GM18508 (cell line): ENCODE measurements at regions not wholly inside any gene's neighbourhood (a gene's known extent, or its start where the extent isn't known, plus 50 kb on each side); places are given as distances from the start of the nearest gene placed in this dataset.

ENCODE experiments used
- ATAC-seq: cut with Tn5 transposase; IDR thresholded peaks from one replicate; pipeline ENCODE4 v1.9.1; 2021; ENCODE audit warnings: moderate number of reproducible peaks; ENCODE audit not compliant: insufficient read depth, unreplicated experiment

- no peak for ATAC-seq
These were observed 64.9 kb upstream of the SHH start for GRCh38 chr7:155877167-155877566.

DNA sequence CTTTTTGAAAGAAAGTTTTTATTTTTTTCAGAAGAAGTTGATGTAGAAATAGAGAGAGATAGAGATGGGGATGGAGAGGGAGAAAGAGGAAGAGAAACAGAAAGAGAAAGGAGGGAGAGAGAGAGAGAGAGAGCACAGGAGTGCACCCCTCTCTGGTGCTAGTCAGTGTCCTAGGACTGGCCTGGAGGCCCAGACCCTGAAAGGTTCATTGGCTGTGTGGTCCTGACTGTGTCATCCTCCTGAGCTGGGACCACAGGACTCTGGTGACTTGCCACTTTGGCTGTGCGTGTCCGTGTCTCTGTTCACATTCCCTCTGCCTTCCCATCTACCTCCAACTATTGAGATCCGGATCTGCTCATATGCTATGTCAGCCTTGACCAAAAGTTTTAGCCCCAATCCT is 62.1 kb upstream of the SHH start:
- ATAC-seq, result no peak

DNA sequence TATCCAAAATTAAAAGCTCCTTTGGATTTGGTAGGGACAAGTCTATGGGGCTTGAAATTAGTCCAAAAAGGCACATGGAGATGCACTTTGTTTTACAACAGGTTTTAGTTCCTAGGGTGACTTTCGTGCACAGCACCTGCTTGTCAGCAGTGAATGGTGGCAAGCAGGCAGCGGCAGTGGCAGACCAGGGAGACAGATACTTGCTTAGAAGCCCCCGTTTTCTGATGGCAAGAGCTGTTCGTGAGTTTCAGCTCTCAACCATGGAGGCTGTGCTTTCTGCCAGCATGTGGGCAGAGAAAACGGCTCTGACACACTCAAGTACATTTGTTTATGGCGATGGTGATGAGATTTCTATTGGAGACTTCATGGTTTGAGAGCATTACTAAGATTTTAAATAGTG is 61.7 kb upstream of the SHH start:
- ATAC-seq, result no peak

GRCh38 chr7:155872678-155873369 is 60.6 kb upstream of the SHH start:
- ATAC-seq, result no peak

- ATAC-seq, result no peak
These were observed 58.9 kb upstream of the SHH start for GRCh38 chr7:155871211-155871610.

DNA sequence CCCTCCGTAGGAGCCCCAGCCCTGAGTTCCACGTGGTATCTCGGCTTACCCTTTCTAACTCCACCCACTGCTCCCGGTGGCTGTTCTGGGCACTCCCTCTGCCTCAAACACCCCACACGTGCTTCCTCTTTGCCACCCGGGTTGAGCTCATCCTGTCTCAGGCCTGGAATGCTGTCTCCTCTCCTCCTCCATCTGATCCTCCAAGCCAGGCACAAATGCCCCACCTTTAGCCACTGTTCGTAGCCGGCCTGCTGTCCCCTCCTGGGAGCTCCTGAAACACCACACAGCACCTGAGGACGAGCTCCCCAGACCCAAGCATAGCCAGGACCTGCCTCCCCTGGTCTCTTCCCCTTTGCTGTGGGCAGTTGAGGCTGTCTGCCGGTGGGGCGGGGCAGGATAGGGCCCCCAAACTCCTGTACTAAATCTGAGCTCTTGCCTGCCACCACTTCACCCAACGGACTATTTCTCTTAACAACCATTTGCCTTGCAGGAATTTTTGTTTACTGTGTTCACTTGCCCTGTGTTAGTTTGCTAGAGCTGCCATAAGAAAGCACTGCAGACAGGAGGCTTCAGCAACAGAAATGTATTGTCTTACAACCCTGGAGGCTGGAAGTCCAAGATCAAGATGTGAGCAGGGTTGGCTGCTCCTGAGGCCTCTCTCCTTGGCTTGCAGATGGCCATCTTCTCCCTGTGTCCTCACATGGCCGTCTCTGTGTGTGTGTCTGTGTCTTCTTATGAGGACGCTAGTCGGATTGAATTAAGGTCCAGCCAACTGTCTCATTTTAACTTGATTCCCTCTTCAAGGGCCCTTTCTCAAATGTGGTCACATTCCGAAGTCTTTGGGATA is 58.3 kb upstream of the SHH start:
- ATAC-seq, result no peak

- ATAC-seq, result no peak
These were observed 57.5 kb upstream of the SHH start for GRCh38 chr7:155869784-155870076.

DNA sequence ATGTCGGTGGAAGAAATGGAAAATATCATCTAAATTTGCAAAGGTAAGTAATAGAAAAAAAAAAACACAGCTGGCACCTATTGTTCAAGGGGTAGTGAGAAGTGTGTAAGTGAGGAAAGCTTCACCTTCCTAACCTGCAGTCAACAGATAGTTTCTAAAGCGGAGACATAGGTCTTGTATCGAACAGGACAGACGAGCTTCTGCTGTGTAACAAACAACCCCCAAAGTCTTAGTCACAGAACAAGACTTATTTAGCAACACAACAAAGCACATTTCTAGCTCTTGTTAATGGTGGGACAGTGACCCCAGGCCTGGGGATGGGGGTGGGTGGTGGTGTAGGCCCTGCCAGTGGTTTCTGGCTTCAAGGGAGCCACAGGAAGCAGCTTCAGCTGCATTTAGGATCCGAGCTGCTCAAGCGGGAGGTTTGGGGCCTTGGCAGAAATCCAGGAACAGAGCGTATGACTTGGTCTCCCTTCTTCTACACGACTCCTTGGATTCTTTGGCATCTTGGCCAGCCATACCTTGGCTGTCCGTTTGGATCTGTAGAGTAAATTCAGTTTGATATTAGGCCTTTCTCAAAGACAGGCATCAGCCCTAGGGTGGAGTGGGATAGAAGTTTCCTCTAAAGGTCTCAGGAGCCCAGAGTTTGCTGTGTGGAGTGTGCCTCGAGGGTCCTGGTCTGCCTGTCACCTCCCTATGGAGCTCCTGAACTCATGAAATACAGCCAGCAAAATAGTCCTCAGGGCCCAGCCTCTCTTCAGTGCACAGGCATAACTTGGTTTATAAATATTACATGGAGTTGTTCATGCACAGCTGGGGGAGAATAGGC is 56.9 kb upstream of the SHH start:
- no peak for ATAC-seq

DNA sequence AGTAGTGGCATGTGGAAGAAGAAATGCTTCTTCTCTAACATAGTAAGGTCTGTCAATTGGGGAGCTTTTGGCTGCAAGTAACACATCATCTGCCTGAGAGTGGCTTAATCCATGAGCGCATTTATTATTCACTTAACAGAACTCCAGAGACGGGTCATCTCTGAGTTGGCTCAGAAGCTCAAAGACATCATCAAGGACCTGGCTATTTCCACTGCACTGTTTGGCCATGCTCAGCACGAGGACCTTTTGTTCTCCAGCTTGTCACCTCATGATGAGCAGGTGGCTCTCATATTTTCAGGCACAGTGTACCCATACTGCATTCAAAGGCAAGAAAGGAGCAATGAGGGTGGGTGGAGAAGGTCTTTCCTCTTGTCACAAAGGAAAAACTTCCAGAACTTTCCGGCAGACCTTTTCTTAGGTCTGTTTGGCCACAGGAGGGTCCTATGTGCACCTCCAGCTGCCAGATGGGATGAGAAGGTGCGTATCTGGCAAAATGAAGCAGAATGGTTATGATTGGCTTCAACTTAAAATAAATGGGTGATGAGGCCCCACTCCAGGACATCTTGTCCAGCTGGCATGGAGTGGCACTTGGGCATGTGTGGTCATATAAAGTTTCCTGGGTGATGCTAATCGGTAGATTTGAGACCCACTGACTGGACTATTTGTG is 55.6 kb upstream of the SHH start:
- ATAC-seq, result no peak

- no peak for ATAC-seq
These were observed 55.0 kb upstream of the SHH start for GRCh38 chr7:155867280-155867679.

DNA sequence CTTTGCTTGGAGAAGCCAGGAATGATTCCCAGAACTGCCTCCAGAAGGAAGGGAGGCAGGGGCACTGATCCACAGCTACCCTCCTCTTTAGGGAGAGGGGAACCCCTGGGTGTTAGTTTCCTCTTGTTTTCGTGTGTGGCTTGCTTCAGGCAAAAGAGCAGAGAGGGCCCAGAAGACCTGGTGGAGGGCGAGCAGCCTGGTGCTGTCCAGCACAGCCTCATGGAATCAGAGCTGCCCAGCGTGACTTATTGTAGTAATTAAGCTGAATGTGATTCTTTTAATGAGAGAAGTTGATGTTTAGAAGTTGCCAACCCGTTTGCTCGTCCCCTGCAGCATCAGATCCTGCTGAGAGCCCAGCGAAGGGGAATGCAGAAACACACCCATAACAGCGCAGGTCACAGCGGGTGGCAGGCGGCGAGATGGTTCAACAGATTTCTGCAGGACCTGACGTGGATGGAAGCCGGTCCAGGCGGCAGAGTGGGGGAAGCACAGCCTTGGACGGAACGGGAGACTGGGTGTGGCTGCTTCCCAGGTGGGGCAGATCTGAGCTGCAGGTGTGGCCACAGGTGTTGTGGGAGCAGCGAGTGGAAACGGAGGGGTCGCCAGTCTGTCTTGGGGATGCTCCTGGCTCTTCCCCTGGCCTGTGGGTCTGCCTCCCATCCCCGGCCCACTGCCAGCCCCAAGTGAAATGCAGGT is 53.7 kb upstream of the SHH start:
- ATAC-seq, result no peak

GRCh38 chr7:155864991-155865690 is 52.9 kb upstream of the SHH start:
- ATAC-seq, result no peak

GRCh38 chr7:155864271-155864985 is 52.2 kb upstream of the SHH start:
- no peak for ATAC-seq

DNA sequence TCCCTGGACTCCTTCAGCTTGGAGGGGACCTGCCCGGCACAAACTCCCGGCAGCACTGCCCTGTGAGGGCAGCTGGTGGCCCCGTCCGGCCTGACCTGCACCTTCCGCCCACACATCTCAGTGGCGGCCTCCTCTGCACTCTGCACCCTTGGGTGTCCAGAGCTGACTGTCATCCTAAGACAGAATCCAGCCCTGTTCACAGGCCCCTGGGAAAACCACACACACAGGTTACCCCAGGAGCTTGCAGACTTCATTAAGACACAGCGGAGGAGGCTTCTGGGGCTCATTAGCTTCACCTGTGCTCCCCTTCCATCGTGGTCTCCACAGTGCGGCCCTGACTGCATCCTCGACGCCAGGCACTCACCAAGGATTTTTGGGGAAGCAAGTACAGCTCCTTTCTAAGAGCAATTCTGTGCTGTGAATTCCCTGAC is 51.5 kb upstream of the SHH start:
- ATAC-seq, result no peak

DNA sequence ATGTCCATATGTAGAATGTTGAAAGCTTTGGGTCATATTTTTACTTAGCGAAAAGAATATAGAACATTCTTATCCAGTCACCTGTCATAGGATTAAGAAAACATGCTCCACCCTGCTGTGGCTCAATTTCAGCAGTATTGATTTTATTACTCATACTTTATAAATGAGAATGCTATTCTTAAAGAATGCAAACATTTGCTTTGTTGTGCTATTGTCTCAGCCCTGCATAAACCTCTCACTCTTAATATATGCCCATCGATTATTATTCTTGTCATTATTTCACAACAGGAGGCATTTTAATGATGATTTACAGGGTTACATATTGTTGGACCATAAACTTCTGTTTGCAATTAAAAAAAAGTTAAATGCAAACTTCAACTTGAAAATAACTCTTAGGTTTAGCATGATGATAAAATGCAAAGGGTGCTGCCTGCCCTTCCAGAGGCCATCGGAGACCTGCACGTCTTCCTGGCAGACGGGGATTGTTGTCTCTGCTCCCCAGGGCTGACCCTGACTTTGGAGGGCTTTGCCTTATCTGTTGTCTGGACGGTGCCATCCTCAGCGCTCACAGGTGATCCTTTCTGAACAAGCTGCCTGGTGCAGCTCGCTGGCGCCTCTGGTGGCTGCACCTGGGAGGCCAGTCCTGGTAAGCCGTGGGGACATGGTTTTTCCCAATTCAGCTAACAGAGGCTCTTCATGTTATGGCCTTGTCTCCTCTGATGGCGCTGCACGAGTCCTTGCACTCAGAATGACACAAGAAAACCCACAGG is 50.0 kb upstream of the SHH start:
- ATAC-seq, result no peak
